Smooth muscle cell (in vitro differentiated cells): ENCODE measurements at regions not wholly inside any gene's neighbourhood (a gene's known extent, or its start where the extent isn't known, plus 50 kb on each side); places are given as distances from the start of the nearest gene placed in this dataset.
A peak's percentile ranks its signal among the peaks of the same experiment; 100 is the strongest.

ENCODE experiments used
- DNase-seq: peaks from one replicate; lab custom pipeline; 2025; ENCODE audit not compliant: unreplicated experiment; lab: John Stamatoyannopoulos, UW
- H2AFZ ChIP-seq: fragments of 200-600 bp; sonication (generic); 2 replicates; pipeline ENCODE4 v1.6.0; 2016; ENCODE audit warnings: antibody characterized with exemption, low read depth, mild to moderate bottlenecking
- H3F3A ChIP-seq: fragments of 200-600 bp; sonication (generic); 2 replicates; pipeline ENCODE4 v1.6.0; 2017; ENCODE audit warnings: antibody characterized with exemption, low read depth
- H3K27ac ChIP-seq: fragments of 200-600 bp; sonication (generic); 2 replicates; pipeline ENCODE4 v1.5.1; 2016; ENCODE audit warnings: low read depth, mild to moderate bottlenecking
- H3K27me3 ChIP-seq: fragments of 200-600 bp; sonication (generic); 2 replicates; pipeline ENCODE4 v1.6.1; 2016; ENCODE audit warnings: low read depth, mild to moderate bottlenecking
- H3K36me3 ChIP-seq: fragments of 200-600 bp; sonication (generic); 2 replicates; pipeline ENCODE4 v1.5.1; 2016; ENCODE audit warnings: low read depth
- H3K4me1 ChIP-seq: fragments of 200-600 bp; sonication (generic); 2 replicates; pipeline ENCODE4 v1.5.1; 2016; ENCODE audit warnings: low read depth
- H3K4me2 ChIP-seq: fragments of 200-600 bp; sonication (generic); 2 replicates; pipeline ENCODE4 v1.6.0; 2016; ENCODE audit warnings: mild to moderate bottlenecking
- H3K4me3 ChIP-seq: fragments of 200-600 bp; sonication (generic); 2 replicates; pipeline ENCODE4 v1.5.1; 2016; ENCODE audit warnings: mild to moderate bottlenecking
- H3K79me2 ChIP-seq: fragments of 200-600 bp; sonication (generic); 2 replicates; pipeline ENCODE4 v1.6.0; 2016; ENCODE audit warnings: low read depth, mild to moderate bottlenecking
- H3K9ac ChIP-seq: fragments of 200-600 bp; sonication (generic); 2 replicates; pipeline ENCODE4 v1.6.0; 2016; ENCODE audit warnings: low read depth
- H3K9me3 ChIP-seq: fragments of 200-600 bp; sonication (generic); replicated peaks from 2 replicates; pipeline ENCODE4 v1.5.1; 2016; ENCODE audit warnings: low read depth
- H4K20me1 ChIP-seq: fragments of 200-600 bp; sonication (generic); 2 replicates; pipeline ENCODE4 v1.6.0; 2016; ENCODE audit warnings: low read depth
- WGBS: methylation state at CpG from one replicate; pipeline ENCODE4 v1.1.7; 2016; ENCODE audit warnings: low lambda C conversion rate; 5-methylcytosine and 5-hydroxymethylcytosine counted together
- TF ChIP-seq, protein P1 (sequence below): fragments of 200-600 bp; sonication (generic); IDR thresholded peaks from 2 replicates; pipeline ENCODE4 v1.5.1; 2017; ENCODE audit warnings: borderline replicate concordance, mild to moderate bottlenecking, antibody characterized with exemption; ENCODE audit not compliant: insufficient read depth, poor library complexity, severe bottlenecking

GRCh38 chr4:123092586-123092985 is 170.2 kb upstream of the NUDT6 start:
- Histone ChIP-seq H3K79me2 (no peaks in the 10 kb centered on the region), H3K4me2 (no peak overlapping the region), H3K4me1 (no peaks in the 10 kb centered on the region), H3F3A (no peaks in the 10 kb centered on the region), H3K27ac (no peak overlapping the region), H3K27me3 (no peaks in the 10 kb centered on the region), H3K36me3 (peaks cover 6% of the 10 kb centered on the region), H3K9ac (no peak overlapping the region), H4K20me1 (no peaks in the 10 kb centered on the region), H3K4me3 (no peak overlapping the region), H3K9me3 (peaks cover 7% of the 10 kb centered on the region), H2AFZ (no peak overlapping the region)
- TF ChIP-seq, protein P1, sequence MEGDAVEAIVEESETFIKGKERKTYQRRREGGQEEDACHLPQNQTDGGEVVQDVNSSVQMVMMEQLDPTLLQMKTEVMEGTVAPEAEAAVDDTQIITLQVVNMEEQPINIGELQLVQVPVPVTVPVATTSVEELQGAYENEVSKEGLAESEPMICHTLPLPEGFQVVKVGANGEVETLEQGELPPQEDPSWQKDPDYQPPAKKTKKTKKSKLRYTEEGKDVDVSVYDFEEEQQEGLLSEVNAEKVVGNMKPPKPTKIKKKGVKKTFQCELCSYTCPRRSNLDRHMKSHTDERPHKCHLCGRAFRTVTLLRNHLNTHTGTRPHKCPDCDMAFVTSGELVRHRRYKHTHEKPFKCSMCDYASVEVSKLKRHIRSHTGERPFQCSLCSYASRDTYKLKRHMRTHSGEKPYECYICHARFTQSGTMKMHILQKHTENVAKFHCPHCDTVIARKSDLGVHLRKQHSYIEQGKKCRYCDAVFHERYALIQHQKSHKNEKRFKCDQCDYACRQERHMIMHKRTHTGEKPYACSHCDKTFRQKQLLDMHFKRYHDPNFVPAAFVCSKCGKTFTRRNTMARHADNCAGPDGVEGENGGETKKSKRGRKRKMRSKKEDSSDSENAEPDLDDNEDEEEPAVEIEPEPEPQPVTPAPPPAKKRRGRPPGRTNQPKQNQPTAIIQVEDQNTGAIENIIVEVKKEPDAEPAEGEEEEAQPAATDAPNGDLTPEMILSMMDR = no peak
- 100% methylated on average over 1 of the region's 1 CpG for WGBS
- DNase-seq = no peak

DNA sequence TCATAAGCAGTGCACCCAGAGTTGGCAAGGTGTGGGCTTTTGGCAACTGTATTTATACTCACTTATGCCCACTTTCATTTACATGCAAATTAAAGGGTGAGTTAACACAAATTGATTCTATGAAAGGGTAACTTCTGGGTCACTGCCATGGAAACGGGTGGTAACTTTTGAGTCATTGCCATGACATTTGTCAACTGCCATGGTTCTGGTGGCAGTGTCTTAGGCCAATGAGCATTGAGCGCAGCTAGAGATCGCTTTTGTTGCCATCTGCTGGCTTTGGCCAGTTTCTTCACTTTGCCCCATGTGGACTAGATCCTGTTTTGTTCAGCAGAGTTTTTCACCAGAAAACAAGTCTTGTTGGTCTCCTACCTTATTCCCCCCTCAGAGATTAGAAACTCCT is 170.8 kb upstream of the NUDT6 start:
- H3K4me2 ChIP-seq = no peak overlapping the region
- no peak for DNase-seq
- TF ChIP-seq, protein P1 = no peak
- no peak overlapping the region for H3K27ac ChIP-seq
- no peak overlapping the region for H2AFZ ChIP-seq
- WGBS = 99% methylated on average over 3 of the region's 3 CpGs
- H3K4me1 ChIP-seq = no peaks in the 10 kb centered on the region
- no peaks in the 10 kb centered on the region for H3K27me3 ChIP-seq
- H3K4me3 ChIP-seq = no peak overlapping the region
- H3K9ac ChIP-seq = no peak overlapping the region
- peaks cover 7% of the 10 kb centered on the region for H3K9me3 ChIP-seq
- no peaks in the 10 kb centered on the region for H3K79me2 ChIP-seq
- H4K20me1 ChIP-seq = no peaks in the 10 kb centered on the region
- no peaks in the 10 kb centered on the region for H3F3A ChIP-seq
- H3K36me3 ChIP-seq = peaks cover 6% of the 10 kb centered on the region

GRCh38 chr4:123096038-123096437 is 173.6 kb upstream of the NUDT6 start:
- no peak overlapping the region for H3K4me2 ChIP-seq
- no peaks in the 10 kb centered on the region for H3K79me2 ChIP-seq
- H3K27me3 ChIP-seq = no peaks in the 10 kb centered on the region
- no peaks in the 10 kb centered on the region for H3F3A ChIP-seq
- H2AFZ ChIP-seq = no peak overlapping the region
- no peaks in the 10 kb centered on the region for H3K36me3 ChIP-seq
- no peak overlapping the region for H3K9ac ChIP-seq
- no peaks in the 10 kb centered on the region for H3K4me1 ChIP-seq
- no peaks in the 10 kb centered on the region for H3K9me3 ChIP-seq
- no peak overlapping the region for H3K27ac ChIP-seq
- 41% methylated on average over 4 of the region's 4 CpGs for WGBS
- no peak overlapping the region for H3K4me3 ChIP-seq
- TF ChIP-seq, protein P1 = peak; percentile 20
- no peaks in the 10 kb centered on the region for H4K20me1 ChIP-seq
- DNase-seq = no peak

GRCh38 chr4:123102897-123103471 is 180.6 kb upstream of the NUDT6 start:
- DNase-seq = no peak
- no peaks in the 10 kb centered on the region for H3K27me3 ChIP-seq
- no peaks in the 10 kb centered on the region for H3K36me3 ChIP-seq
- TF ChIP-seq, protein P1 = peak; percentile 77
- no peaks in the 10 kb centered on the region for H3K79me2 ChIP-seq
- H3F3A ChIP-seq = no peaks in the 10 kb centered on the region
- H3K4me3 ChIP-seq = no peak overlapping the region
- no peak overlapping the region for H3K4me2 ChIP-seq
- H3K4me1 ChIP-seq = peaks cover 13% of the 10 kb centered on the region
- no peaks in the 10 kb centered on the region for H4K20me1 ChIP-seq
- no peak overlapping the region for H2AFZ ChIP-seq
- 55% methylated on average over 3 of the region's 3 CpGs for WGBS
- H3K9ac ChIP-seq = no peak overlapping the region
- no peaks in the 10 kb centered on the region for H3K9me3 ChIP-seq
- no peak overlapping the region for H3K27ac ChIP-seq
